NB4 (cell line): ENCODE measurements at regions not wholly inside any gene's neighbourhood (a gene's known extent, or its start where the extent isn't known, plus 50 kb on each side); places are given as distances from the start of the nearest gene placed in this dataset.

Experiments
- DNase-seq: peaks from one replicate; pipeline ENCODE4 v3.0.0; 2010; ENCODE audit warnings: low read depth
- H3K4me3 ChIP-seq: one replicate; pipeline ENCODE4 v1.5.1; 2011; ENCODE audit warnings: mild to moderate bottlenecking, low read depth, low read length, moderate library complexity
- MAX ChIP-seq: IDR thresholded peaks from 2 replicates; pipeline ENCODE4 v1.6.1; 2011; ENCODE audit warnings: low read depth, low read length
- MYC ChIP-seq: IDR thresholded peaks from 2 replicates; pipeline ENCODE4 v1.6.1; 2011; ENCODE audit warnings: low read depth, low read length
- POLR2A ChIP-seq: IDR thresholded peaks from 2 replicates; pipeline ENCODE4 v1.6.1; 2011; ENCODE audit warnings: mild to moderate bottlenecking; ENCODE audit not compliant: insufficient read length; ENCODE audit errors: extremely low read depth
- TF ChIP-seq, protein P1 (sequence below): IDR thresholded peaks from one replicate; pipeline ENCODE4 v1.5.1; 2012; ENCODE audit warnings: low read depth, low read length

GRCh38 chr1:234900595-234900994 is 228.0 kb downstream of the TOMM20 start:
- TF ChIP-seq POLR2A: no peak
- TF ChIP-seq MYC: no peak
- no peak for TF ChIP-seq MAX
- TF ChIP-seq, protein P1, sequence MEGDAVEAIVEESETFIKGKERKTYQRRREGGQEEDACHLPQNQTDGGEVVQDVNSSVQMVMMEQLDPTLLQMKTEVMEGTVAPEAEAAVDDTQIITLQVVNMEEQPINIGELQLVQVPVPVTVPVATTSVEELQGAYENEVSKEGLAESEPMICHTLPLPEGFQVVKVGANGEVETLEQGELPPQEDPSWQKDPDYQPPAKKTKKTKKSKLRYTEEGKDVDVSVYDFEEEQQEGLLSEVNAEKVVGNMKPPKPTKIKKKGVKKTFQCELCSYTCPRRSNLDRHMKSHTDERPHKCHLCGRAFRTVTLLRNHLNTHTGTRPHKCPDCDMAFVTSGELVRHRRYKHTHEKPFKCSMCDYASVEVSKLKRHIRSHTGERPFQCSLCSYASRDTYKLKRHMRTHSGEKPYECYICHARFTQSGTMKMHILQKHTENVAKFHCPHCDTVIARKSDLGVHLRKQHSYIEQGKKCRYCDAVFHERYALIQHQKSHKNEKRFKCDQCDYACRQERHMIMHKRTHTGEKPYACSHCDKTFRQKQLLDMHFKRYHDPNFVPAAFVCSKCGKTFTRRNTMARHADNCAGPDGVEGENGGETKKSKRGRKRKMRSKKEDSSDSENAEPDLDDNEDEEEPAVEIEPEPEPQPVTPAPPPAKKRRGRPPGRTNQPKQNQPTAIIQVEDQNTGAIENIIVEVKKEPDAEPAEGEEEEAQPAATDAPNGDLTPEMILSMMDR: no peak
- H3K4me3 ChIP-seq: no peak overlapping the region

DNA sequence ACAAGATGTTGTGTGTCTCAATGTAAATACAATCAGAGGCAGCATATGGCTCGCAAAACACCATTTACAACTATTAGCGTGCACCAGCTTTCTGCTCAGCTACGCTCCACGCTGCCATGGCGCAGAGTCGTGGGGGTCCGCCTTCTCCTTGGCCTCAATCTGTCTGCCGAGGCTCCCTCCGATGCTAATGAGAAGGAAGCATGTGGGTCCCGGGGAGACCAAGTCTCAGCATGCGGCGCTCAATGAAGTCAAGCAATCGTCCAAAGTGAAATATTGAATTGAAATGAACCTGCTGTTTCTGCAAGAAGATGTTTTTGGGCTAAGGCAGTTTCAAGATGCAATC is 228.9 kb downstream of the TOMM20 start:
- H3K4me3 ChIP-seq: no peak overlapping the region
- TF ChIP-seq MYC: no peak
- TF ChIP-seq MAX: no peak
- TF ChIP-seq, protein P1: no peak
- no peak for TF ChIP-seq POLR2A
- no peak for DNase-seq

More at GRCh38 chr1:234900595-234900994, 228.0 kb downstream of the TOMM20 start:
- no peak for DNase-seq

- no peak for DNase-seq
- no peak overlapping the region for H3K4me3 ChIP-seq
- no peak for TF ChIP-seq POLR2A
- TF ChIP-seq, protein P1: no peak
- TF ChIP-seq MAX: no peak
- TF ChIP-seq MYC: no peak
Measured at GRCh38 chr1:234899041-234899729, 229.5 kb downstream of the TOMM20 start.

GRCh38 chr1:234898455-234899033 is 230.1 kb downstream of the TOMM20 start:
- TF ChIP-seq MAX: no peak
- TF ChIP-seq MYC: no peak
- no peak for TF ChIP-seq POLR2A
- TF ChIP-seq, protein P1: no peak
- DNase-seq: no peak
- H3K4me3 ChIP-seq: no peak overlapping the region

GRCh38 chr1:234897754-234898454 is 230.7 kb downstream of the TOMM20 start:
- TF ChIP-seq, protein P1: no peak
- TF ChIP-seq MAX (no peak), POLR2A (no peak), MYC (no peak)
- no peak overlapping the region for H3K4me3 ChIP-seq
- no peak for DNase-seq
